HL-60 (cell line): ENCODE measurements at regions not wholly inside any gene's neighbourhood (a gene's known extent, or its start where the extent isn't known, plus 50 kb on each side); places are given as distances from the start of the nearest gene placed in this dataset.

Source experiments
- DNase-seq, 2 experiments: peaks; one replicate each; pipeline ENCODE4 v3.0.0-alpha.2; 2010 to 2020; ENCODE audit warnings: low read depth in 1 of 2, low spot score in 1 of 2
- H3K27ac ChIP-seq: fragments of 250-450 bp; sonication (Bioruptor Pico); replicated peaks from 2 replicates; pipeline ENCODE4 v1.5.1; 2020; ENCODE audit warnings: mild to moderate bottlenecking, moderate library complexity
- H3K27me3 ChIP-seq: fragments of 250-450 bp; sonication (Bioruptor Pico); 2 replicates; pipeline ENCODE4 v1.5.1; 2021; ENCODE audit warnings: mild to moderate bottlenecking, moderate library complexity; ENCODE audit not compliant: insufficient read depth, poor library complexity, severe bottlenecking
- H3K4me3 ChIP-seq: replicated peaks from 2 replicates; pipeline ENCODE4 v1.5.1; 2011; ENCODE audit warnings: mild to moderate bottlenecking, control low read depth, low read length; ENCODE audit not compliant: insufficient read depth
- CTCF ChIP-seq: IDR thresholded peaks from one replicate; pipeline ENCODE4 v1.5.1; 2011; ENCODE audit warnings: low read length, control low read depth, inconsistent platforms; ENCODE audit not compliant: insufficient read depth
- GABPA ChIP-seq: IDR thresholded peaks from 2 replicates; pipeline ENCODE4 v1.6.1; 2012; ENCODE audit warnings: low read depth
- POLR2AphosphoS5 ChIP-seq: IDR thresholded peaks from 2 replicates; pipeline ENCODE4 v1.6.1; 2012; ENCODE audit warnings: low read depth
- REST ChIP-seq: IDR thresholded peaks from 2 replicates; pipeline ENCODE4 v1.6.1; 2012; ENCODE audit warnings: low read depth; ENCODE audit not compliant: insufficient replicate concordance
- SPI1 ChIP-seq: IDR thresholded peaks from 2 replicates; pipeline ENCODE4 v1.6.1; 2012; ENCODE audit warnings: low read depth, mild to moderate bottlenecking, borderline replicate concordance

- H3K27me3 ChIP-seq, result no peaks in the 10 kb centered on the region
- TF ChIP-seq POLR2AphosphoS5, result no peak
- no peak for TF ChIP-seq SPI1
- no peak for TF ChIP-seq GABPA
- no peak for TF ChIP-seq CTCF
- no peak for TF ChIP-seq REST
- no peak overlapping the region for H3K27ac ChIP-seq
- no peak for DNase-seq
- no peak overlapping the region for H3K4me3 ChIP-seq
These were observed 2197.0 kb downstream of the ARAP2 start for GRCh38 chr4:34047363-34047762.

- Histone ChIP-seq H3K27me3 (no peaks in the 10 kb centered on the region), H3K4me3 (no peak overlapping the region), H3K27ac (no peak overlapping the region)
- TF ChIP-seq REST (no peak), CTCF (no peak), POLR2AphosphoS5 (no peak), SPI1 (no peak), GABPA (no peak)
- no peak for DNase-seq
These were observed 2178.2 kb downstream of the ARAP2 start for GRCh38 chr4:34066126-34066525.

- no peak overlapping the region for H3K4me3 ChIP-seq
- H3K27me3 ChIP-seq, result no peaks in the 10 kb centered on the region
- no peak for TF ChIP-seq POLR2AphosphoS5
- no peak for TF ChIP-seq GABPA
- TF ChIP-seq SPI1, result no peak
- no peak for TF ChIP-seq CTCF
- TF ChIP-seq REST, result no peak
- no peak overlapping the region for H3K27ac ChIP-seq
- DNase-seq, result no peak
These were observed 2152.9 kb downstream of the ARAP2 start for GRCh38 chr4:34091451-34091850.
